Smooth muscle cell of the brain vasculature (primary cell): ENCODE measurements at regions not wholly inside any gene's neighbourhood (a gene's known extent, or its start where the extent isn't known, plus 50 kb on each side); places are given as distances from the start of the nearest gene placed in this dataset.
"Not testable (repeated sequence)": the region's sequence is repeated elsewhere in the genome, so short reads cannot be mapped to it uniquely, and the experiment has no call there.

ENCODE experiments used
- DNase-seq: peaks from one replicate; pipeline ENCODE4 v3.0.0-alpha.2; 2012; ENCODE audit warnings: low read depth, low spot score

- not testable (repeated sequence) for DNase-seq
Measured at GRCh38 chr7:138366676-138367075, 93.4 kb upstream of the TRIM24 start.

GRCh38 chr7:138369797-138370196 lies 90.3 kb upstream of the TRIM24 start:
- DNase-seq, result no peak

GRCh38 chr7:138370956-138371355 lies 89.1 kb upstream of the TRIM24 start:
- no peak for DNase-seq

- DNase-seq, result no peak
Measured at GRCh38 chr7:138374119-138374693, 85.9 kb upstream of the TRIM24 start.

- DNase-seq, result no peak
Measured at GRCh38 chr7:138377306-138377705, 82.8 kb upstream of the TRIM24 start.

GRCh38 chr7:138378741-138379559 lies 81.1 kb upstream of the TRIM24 start:
- no peak for DNase-seq

GRCh38 chr7:138382862-138383565 lies 77.0 kb upstream of the TRIM24 start:
- DNase-seq, result no peak

- DNase-seq, result no peak
Measured at GRCh38 chr7:138386821-138387220, 73.2 kb upstream of the TRIM24 start.

GRCh38 chr7:138387755-138388475 lies 72.1 kb upstream of the TRIM24 start:
- no peak for DNase-seq

- no peak for DNase-seq
Measured at GRCh38 chr7:138388673-138389491, 71.2 kb upstream of the TRIM24 start.

- no peak for DNase-seq
Measured at GRCh38 chr7:138395763-138396162, 64.3 kb upstream of the TRIM24 start.

- no peak for DNase-seq
Measured at GRCh38 chr7:138396251-138397070, 63.6 kb upstream of the TRIM24 start.

GRCh38 chr7:138397071-138397433 lies 63.0 kb upstream of the TRIM24 start:
- DNase-seq, result not testable (repeated sequence)

- no peak for DNase-seq
Measured at GRCh38 chr7:138398857-138399256, 61.2 kb upstream of the TRIM24 start.

- no peak for DNase-seq
Measured at GRCh38 chr7:138400400-138400886, 59.6 kb upstream of the TRIM24 start.

- no peak for DNase-seq
Measured at GRCh38 chr7:138402749-138403148, 57.3 kb upstream of the TRIM24 start.

GRCh38 chr7:138405496-138405895 lies 54.6 kb upstream of the TRIM24 start:
- DNase-seq, result no peak

GRCh38 chr7:138407792-138408191 lies 52.3 kb upstream of the TRIM24 start:
- DNase-seq, result no peak
